HEK293 (cell line): ENCODE measurements at regions not wholly inside any gene's neighbourhood (a gene's known extent, or its start where the extent isn't known, plus 50 kb on each side); places are given as distances from the start of the nearest gene placed in this dataset.

Experiments used
- KLF10 ChIP-seq: fragments of 450-650 bp; IDR thresholded peaks from 2 replicates; pipeline ENCODE4 v1.5.1; 2018; ENCODE audit warnings: missing biosample characterization, mild to moderate bottlenecking, missing genetic modification characterization
- ZBTB7A ChIP-seq: fragments of 450-650 bp; formaldehyde crosslinking; IDR thresholded peaks from 2 replicates; pipeline ENCODE4 v1.5.1; 2016; ENCODE audit warnings: low read depth, missing biosample characterization, missing genetic modification characterization
- ZFP37 ChIP-seq: fragments of 450-650 bp; formaldehyde crosslinking; IDR thresholded peaks from 2 replicates; pipeline ENCODE4 v1.5.1; 2016; ENCODE audit warnings: missing biosample characterization, missing genetic modification characterization
- ZNF10 ChIP-seq: fragments of 450-650 bp; formaldehyde crosslinking; IDR thresholded peaks from 2 replicates; pipeline ENCODE4 v1.5.1; 2017; ENCODE audit warnings: missing biosample characterization, missing genetic modification characterization
- ZNF274 ChIP-seq, 2 experiments: fragments of 200-500 bp in 1 of 2; fragments of 450-650 bp in 1 of 2; sonication (Bioruptor generic) in 1 of 2; formaldehyde crosslinking in 1 of 2; IDR thresholded peaks; 2 replicates each; pipeline versions ENCODE4 v1.5.1 to v1.6.1; 2014 to 2016; ENCODE audit warnings: borderline replicate concordance in 1 of 2, inconsistent platforms in 1 of 2, low read length in 1 of 2, missing biosample characterization in 1 of 2, missing genetic modification characterization in 1 of 2
- ZNF391 ChIP-seq: fragments of 450-650 bp; formaldehyde crosslinking; IDR thresholded peaks from 2 replicates; pipeline ENCODE4 v1.5.1; 2016; ENCODE audit warnings: low read depth, missing biosample characterization, missing genetic modification characterization, borderline replicate concordance
- ZNF76 ChIP-seq: fragments of 450-650 bp; formaldehyde crosslinking; IDR thresholded peaks from 2 replicates; pipeline ENCODE4; 2016; ENCODE audit warnings: low read depth, missing biosample characterization, missing genetic modification characterization, borderline replicate concordance
- ZNF837 ChIP-seq: fragments of 450-650 bp; formaldehyde crosslinking; IDR thresholded peaks from 2 replicates; pipeline ENCODE4 v1.5.1; 2016; ENCODE audit warnings: missing biosample characterization, missing genetic modification characterization
- TF ChIP-seq, protein P1 (sequence below): fragments of 450-650 bp; formaldehyde crosslinking; IDR thresholded peaks from 2 replicates; pipeline ENCODE4 v1.5.1; 2016; ENCODE audit warnings: missing biosample characterization, missing genetic modification characterization
- TF ChIP-seq, protein P2 (sequence below): fragments of 450-650 bp; formaldehyde crosslinking; IDR thresholded peaks from 2 replicates; pipeline ENCODE4 v1.5.1; 2016; ENCODE audit warnings: missing biosample characterization, missing genetic modification characterization
- TF ChIP-seq, protein P3 (sequence below): fragments of 450-650 bp; formaldehyde crosslinking; IDR thresholded peaks from 2 replicates; pipeline ENCODE4 v1.5.1; 2017; ENCODE audit warnings: missing biosample characterization, missing genetic modification characterization
- TF ChIP-seq, protein P4 (sequence below): fragments of 450-650 bp; formaldehyde crosslinking; IDR thresholded peaks from 2 replicates; pipeline ENCODE4 v1.5.1; 2016; ENCODE audit warnings: missing biosample characterization, missing genetic modification characterization
- TF ChIP-seq, protein P5 (sequence below): fragments of 450-650 bp; formaldehyde crosslinking; IDR thresholded peaks from 2 replicates; pipeline ENCODE4 v1.5.1; 2016; ENCODE audit warnings: missing biosample characterization, missing genetic modification characterization, low read depth

DNA sequence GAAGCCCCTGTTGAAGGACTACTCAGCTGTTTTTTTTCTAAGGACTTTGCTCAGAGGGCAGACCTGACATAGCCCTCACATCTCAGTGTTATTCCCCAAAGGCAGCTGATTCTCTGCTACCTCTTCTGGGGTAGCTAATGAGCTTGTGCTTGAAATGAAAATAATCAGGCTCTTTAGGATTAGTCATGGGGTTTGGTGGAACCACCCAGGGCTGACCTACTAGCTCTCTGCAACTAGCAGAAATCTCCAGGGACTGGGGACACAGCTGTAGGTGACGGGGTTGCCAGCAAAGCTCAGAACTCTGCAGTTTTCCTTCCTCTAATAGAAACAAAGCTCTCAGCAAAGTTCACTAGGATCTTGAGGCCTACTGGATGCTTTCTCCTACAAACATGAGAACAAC, 106.4 kb upstream of the BCL9 start:
- TF ChIP-seq KLF10 (tag by site-specific recombination) = no peak
- TF ChIP-seq, protein P1, sequence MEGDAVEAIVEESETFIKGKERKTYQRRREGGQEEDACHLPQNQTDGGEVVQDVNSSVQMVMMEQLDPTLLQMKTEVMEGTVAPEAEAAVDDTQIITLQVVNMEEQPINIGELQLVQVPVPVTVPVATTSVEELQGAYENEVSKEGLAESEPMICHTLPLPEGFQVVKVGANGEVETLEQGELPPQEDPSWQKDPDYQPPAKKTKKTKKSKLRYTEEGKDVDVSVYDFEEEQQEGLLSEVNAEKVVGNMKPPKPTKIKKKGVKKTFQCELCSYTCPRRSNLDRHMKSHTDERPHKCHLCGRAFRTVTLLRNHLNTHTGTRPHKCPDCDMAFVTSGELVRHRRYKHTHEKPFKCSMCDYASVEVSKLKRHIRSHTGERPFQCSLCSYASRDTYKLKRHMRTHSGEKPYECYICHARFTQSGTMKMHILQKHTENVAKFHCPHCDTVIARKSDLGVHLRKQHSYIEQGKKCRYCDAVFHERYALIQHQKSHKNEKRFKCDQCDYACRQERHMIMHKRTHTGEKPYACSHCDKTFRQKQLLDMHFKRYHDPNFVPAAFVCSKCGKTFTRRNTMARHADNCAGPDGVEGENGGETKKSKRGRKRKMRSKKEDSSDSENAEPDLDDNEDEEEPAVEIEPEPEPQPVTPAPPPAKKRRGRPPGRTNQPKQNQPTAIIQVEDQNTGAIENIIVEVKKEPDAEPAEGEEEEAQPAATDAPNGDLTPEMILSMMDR (tag by site-specific recombination) = no peak
- TF ChIP-seq, protein P2, sequence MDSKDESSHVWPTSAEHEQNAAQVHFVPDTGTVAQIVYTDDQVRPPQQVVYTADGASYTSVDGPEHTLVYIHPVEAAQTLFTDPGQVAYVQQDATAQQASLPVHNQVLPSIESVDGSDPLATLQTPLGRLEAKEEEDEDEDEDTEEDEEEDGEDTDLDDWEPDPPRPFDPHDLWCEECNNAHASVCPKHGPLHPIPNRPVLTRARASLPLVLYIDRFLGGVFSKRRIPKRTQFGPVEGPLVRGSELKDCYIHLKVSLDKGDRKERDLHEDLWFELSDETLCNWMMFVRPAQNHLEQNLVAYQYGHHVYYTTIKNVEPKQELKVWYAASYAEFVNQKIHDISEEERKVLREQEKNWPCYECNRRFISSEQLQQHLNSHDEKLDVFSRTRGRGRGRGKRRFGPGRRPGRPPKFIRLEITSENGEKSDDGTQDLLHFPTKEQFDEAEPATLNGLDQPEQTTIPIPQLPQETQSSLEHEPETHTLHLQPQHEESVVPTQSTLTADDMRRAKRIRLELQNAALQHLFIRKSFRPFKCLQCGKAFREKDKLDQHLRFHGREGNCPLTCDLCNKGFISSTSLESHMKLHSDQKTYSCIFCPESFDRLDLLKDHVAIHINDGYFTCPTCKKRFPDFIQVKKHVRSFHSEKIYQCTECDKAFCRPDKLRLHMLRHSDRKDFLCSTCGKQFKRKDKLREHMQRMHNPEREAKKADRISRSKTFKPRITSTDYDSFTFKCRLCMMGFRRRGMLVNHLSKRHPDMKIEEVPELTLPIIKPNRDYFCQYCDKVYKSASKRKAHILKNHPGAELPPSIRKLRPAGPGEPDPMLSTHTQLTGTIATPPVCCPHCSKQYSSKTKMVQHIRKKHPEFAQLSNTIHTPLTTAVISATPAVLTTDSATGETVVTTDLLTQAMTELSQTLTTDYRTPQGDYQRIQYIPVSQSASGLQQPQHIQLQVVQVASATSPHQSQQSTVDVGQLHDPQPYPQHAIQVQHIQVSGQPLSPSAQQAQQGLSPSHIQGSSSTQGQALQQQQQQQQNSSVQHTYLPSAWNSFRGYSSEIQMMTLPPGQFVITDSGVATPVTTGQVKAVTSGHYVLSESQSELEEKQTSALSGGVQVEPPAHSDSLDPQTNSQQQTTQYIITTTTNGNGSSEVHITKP = no peak
- no peak for TF ChIP-seq ZNF10 (tag by site-specific recombination)
- TF ChIP-seq ZNF274 (IDR thresholded peaks at IDR 0.05; ENCODE audit: low read length) = no peak
- no peak for TF ChIP-seq ZNF274 (tag by site-specific recombination; IDR thresholded peaks at IDR 0.05; ENCODE audit: borderline replicate concordance)
- TF ChIP-seq ZNF837 = no peak
- TF ChIP-seq, protein P3, sequence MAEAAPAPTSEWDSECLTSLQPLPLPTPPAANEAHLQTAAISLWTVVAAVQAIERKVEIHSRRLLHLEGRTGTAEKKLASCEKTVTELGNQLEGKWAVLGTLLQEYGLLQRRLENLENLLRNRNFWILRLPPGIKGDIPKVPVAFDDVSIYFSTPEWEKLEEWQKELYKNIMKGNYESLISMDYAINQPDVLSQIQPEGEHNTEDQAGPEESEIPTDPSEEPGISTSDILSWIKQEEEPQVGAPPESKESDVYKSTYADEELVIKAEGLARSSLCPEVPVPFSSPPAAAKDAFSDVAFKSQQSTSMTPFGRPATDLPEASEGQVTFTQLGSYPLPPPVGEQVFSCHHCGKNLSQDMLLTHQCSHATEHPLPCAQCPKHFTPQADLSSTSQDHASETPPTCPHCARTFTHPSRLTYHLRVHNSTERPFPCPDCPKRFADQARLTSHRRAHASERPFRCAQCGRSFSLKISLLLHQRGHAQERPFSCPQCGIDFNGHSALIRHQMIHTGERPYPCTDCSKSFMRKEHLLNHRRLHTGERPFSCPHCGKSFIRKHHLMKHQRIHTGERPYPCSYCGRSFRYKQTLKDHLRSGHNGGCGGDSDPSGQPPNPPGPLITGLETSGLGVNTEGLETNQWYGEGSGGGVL (tag by site-specific recombination) = no peak
- TF ChIP-seq ZNF391 (tag by site-specific recombination) = no peak
- TF ChIP-seq, protein P4, sequence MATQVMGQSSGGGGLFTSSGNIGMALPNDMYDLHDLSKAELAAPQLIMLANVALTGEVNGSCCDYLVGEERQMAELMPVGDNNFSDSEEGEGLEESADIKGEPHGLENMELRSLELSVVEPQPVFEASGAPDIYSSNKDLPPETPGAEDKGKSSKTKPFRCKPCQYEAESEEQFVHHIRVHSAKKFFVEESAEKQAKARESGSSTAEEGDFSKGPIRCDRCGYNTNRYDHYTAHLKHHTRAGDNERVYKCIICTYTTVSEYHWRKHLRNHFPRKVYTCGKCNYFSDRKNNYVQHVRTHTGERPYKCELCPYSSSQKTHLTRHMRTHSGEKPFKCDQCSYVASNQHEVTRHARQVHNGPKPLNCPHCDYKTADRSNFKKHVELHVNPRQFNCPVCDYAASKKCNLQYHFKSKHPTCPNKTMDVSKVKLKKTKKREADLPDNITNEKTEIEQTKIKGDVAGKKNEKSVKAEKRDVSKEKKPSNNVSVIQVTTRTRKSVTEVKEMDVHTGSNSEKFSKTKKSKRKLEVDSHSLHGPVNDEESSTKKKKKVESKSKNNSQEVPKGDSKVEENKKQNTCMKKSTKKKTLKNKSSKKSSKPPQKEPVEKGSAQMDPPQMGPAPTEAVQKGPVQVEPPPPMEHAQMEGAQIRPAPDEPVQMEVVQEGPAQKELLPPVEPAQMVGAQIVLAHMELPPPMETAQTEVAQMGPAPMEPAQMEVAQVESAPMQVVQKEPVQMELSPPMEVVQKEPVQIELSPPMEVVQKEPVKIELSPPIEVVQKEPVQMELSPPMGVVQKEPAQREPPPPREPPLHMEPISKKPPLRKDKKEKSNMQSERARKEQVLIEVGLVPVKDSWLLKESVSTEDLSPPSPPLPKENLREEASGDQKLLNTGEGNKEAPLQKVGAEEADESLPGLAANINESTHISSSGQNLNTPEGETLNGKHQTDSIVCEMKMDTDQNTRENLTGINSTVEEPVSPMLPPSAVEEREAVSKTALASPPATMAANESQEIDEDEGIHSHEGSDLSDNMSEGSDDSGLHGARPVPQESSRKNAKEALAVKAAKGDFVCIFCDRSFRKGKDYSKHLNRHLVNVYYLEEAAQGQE (tag by site-specific recombination) = no peak
- TF ChIP-seq ZNF76 (tag by site-specific recombination) = no peak
- no peak for TF ChIP-seq ZFP37 (tag by site-specific recombination)
- no peak for TF ChIP-seq ZBTB7A (tag by site-specific recombination)
- TF ChIP-seq, protein P5, sequence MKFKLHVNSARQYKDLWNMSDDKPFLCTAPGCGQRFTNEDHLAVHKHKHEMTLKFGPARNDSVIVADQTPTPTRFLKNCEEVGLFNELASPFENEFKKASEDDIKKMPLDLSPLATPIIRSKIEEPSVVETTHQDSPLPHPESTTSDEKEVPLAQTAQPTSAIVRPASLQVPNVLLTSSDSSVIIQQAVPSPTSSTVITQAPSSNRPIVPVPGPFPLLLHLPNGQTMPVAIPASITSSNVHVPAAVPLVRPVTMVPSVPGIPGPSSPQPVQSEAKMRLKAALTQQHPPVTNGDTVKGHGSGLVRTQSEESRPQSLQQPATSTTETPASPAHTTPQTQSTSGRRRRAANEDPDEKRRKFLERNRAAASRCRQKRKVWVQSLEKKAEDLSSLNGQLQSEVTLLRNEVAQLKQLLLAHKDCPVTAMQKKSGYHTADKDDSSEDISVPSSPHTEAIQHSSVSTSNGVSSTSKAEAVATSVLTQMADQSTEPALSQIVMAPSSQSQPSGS = no peak
